HUES48 (cell line): ENCODE measurements at regions not wholly inside any gene's neighbourhood (a gene's known extent, or its start where the extent isn't known, plus 50 kb on each side); places are given as distances from the start of the nearest gene placed in this dataset.

Source experiments
- H3K27ac ChIP-seq: one replicate; pipeline ENCODE4 v1.7.0; 2013; ENCODE audit warnings: low read depth, low read length, inconsistent platforms
- H3K27me3 ChIP-seq: 2 replicates; pipeline ENCODE4 v1.6.1; 2013; ENCODE audit warnings: mild to moderate bottlenecking, low read length; ENCODE audit not compliant: control insufficient read depth, insufficient read depth
- H3K36me3 ChIP-seq: 2 replicates; pipeline ENCODE4 v1.6.1; 2013; ENCODE audit warnings: low read length; ENCODE audit not compliant: control insufficient read depth, insufficient read depth
- H3K4me1 ChIP-seq: 2 replicates; pipeline ENCODE4 v1.6.1; 2013; ENCODE audit warnings: mild to moderate bottlenecking, low read length; ENCODE audit not compliant: control insufficient read depth, insufficient read depth
- H3K4me3 ChIP-seq: 2 replicates; pipeline ENCODE4 v1.5.1; 2013; ENCODE audit warnings: mild to moderate bottlenecking, low read depth, low read length
- H3K9ac ChIP-seq: 2 replicates; pipeline ENCODE4 v1.6.1; 2013; ENCODE audit warnings: mild to moderate bottlenecking, low read depth, low read length, moderate library complexity
- H3K9me3 ChIP-seq: 2 replicates; pipeline ENCODE4 v1.6.1; 2013; ENCODE audit warnings: low read length; ENCODE audit not compliant: control insufficient read depth, insufficient read depth

DNA sequence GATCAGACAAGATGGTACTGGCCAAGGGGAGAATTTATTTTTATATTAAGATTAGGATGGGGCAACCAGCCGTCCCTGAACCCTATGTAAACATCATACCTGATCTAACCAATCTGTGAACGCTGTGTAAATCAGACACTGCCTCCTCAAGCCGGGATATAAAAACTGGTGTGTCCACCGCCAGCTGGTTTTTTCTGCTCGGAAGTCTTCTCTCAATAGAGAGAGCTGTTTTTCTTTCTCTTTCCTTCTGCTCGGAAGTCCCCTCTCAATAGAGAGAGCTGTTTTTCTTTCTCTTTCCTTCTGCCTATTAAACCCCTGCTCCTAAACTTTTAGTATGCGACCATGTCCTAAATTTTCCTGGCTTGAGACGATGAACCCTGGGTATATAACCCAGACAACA, 615.5 kb upstream of the NUDT12 start:
- Histone ChIP-seq H3K4me1 (no peaks in the 10 kb centered on the region; the same call in 1 of the 2 replicates), H3K27me3 (no peaks in the 10 kb centered on the region), H3K9ac (no peak overlapping the region), H3K9me3 (peaks cover 31% of the 10 kb centered on the region), H3K4me3 (no peak overlapping the region), H3K36me3 (no peaks in the 10 kb centered on the region), H3K27ac (no peak overlapping the region)

DNA sequence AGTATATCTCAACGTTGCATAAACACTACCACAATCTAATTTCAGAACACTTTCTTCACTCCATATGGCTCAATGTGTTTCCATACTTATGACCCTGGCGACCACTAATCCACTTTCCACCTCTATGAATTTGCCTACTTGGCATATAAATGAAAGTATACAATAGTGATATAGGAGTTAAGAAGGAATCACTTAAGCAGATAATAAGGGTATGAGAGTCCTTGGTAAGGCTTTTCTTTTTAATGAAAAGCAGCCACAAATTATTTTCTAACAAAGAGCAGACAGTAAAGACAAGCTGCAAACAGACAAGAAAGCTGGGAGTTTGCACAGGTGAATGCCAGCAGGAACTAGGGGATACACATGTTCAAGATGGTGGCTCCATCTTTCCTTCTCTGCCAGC, 615.1 kb upstream of the NUDT12 start:
- H3K9me3 ChIP-seq, result peaks cover 26% of the 10 kb centered on the region
- no peak overlapping the region for H3K9ac ChIP-seq
- H3K4me1 ChIP-seq, result no peaks in the 10 kb centered on the region; the same call in 1 of the 2 replicates
- H3K4me3 ChIP-seq, result no peak overlapping the region
- no peak overlapping the region for H3K27ac ChIP-seq
- no peaks in the 10 kb centered on the region for H3K36me3 ChIP-seq
- H3K27me3 ChIP-seq, result no peaks in the 10 kb centered on the region

DNA sequence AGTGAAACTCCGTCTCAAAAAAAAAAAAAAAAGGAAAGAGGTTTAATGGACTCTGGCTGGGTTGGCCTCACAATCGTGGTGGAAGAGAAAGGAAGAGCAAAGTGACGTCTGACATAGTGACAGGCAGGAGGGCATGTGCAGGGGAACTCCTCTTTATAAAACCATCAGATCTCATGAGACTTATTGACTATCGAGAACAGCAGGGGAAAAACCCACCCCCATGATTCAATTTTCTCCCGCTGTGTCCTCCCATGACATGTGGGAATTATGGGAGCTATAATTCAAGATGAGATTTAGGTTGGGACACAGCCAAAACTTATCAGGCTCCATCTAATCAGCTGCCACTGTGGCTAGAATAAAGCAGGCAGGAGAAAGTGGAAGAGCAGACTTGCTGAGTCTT, 610.4 kb upstream of the NUDT12 start:
- no peaks in the 10 kb centered on the region for H3K27me3 ChIP-seq
- H3K36me3 ChIP-seq, result no peaks in the 10 kb centered on the region

DNA sequence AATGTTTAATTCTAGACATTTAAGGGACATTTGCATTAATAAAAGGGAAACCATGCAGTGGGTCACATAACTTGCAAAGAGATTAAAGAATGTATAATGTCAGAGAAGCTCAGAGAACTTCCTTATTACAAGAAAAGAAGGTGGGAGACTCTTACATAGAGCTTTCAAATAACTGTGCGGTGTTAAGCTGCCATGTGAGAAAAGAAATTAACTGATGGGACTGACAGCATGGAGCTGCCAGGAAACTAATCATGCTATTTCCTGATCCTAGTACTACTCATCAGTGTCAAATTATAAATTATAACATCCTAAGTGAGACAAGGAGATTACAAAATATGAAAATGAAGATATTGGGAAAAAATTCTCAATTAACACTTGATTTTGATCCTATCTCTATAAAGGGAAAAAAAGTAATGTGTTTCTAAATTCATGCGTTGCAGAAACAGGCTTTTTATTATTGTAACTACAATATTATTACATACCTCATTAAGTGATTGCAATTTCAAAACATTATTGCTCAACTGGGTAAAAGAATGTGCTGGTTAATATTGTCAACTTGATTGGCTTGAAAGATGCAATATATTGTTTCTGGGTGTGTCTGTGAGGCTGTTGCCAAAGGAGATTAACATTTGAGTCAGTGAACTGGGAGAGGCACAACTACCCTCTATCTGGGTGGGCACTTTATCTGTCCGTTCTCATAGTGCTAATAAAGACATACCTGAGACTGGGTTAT, 609.5 kb upstream of the NUDT12 start:
- Histone ChIP-seq H3K9ac (no peak overlapping the region), H3K36me3 (no peaks in the 10 kb centered on the region), H3K4me3 (no peak overlapping the region), H3K27me3 (no peaks in the 10 kb centered on the region), H3K9me3 (no peaks in the 10 kb centered on the region), H3K27ac (no peak overlapping the region), H3K4me1 (no peaks in the 10 kb centered on the region; the same call in 1 of the 2 replicates)

More for the DNA sequence above, 610.4 kb upstream of the NUDT12 start:
- Histone ChIP-seq H3K9me3 (no peaks in the 10 kb centered on the region), H3K4me1 (no peaks in the 10 kb centered on the region; the same call in 1 of the 2 replicates), H3K9ac (no peak overlapping the region), H3K4me3 (no peak overlapping the region), H3K27ac (no peak overlapping the region)

DNA sequence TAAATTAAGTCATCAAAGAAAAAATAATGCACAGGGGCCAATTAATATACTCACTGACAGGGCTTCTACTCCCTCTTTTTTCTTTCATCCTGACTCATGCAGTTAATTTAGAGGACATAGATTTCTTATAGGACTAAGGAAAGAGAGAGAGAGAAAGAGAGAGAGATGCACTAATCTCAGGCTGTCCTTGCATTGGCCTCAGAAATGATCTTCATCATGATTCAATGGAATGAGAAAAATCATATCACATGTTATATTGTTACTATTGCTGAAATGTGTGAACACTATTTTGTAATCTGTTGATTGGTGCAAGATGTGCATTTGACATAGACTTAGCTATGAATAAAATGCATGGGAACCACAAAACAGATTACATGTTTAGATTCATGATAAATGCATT, 608.3 kb upstream of the NUDT12 start:
- Histone ChIP-seq H3K9me3 (no peaks in the 10 kb centered on the region), H3K27me3 (no peaks in the 10 kb centered on the region), H3K4me1 (no peaks in the 10 kb centered on the region), H3K27ac (no peak overlapping the region), H3K4me3 (no peak overlapping the region), H3K36me3 (no peaks in the 10 kb centered on the region), H3K9ac (no peak overlapping the region)

DNA sequence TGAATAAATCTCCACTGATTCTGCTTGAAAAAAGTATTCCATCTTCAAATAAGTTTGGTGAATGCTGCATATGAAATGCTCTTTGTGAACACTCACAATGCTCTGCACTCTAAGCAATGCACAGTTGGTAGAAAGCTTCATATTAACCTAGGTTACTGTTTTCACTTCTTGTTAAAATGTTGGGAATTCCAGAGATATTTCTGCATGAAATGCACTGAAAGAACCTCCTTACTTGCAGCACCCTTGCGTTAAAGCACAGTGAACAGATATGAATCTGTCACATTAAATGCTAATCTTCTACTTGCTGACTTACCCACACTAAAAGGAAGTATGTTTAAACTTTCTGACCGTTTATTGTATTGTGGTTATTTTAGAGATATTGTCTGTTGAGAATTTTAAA, 584.1 kb upstream of the NUDT12 start:
- no peaks in the 10 kb centered on the region for H3K4me1 ChIP-seq
- H3K9ac ChIP-seq, result no peak overlapping the region
- H3K36me3 ChIP-seq, result no peaks in the 10 kb centered on the region
- no peak overlapping the region for H3K27ac ChIP-seq
- H3K9me3 ChIP-seq, result no peaks in the 10 kb centered on the region
- no peaks in the 10 kb centered on the region for H3K27me3 ChIP-seq
- H3K4me3 ChIP-seq, result no peak overlapping the region

DNA sequence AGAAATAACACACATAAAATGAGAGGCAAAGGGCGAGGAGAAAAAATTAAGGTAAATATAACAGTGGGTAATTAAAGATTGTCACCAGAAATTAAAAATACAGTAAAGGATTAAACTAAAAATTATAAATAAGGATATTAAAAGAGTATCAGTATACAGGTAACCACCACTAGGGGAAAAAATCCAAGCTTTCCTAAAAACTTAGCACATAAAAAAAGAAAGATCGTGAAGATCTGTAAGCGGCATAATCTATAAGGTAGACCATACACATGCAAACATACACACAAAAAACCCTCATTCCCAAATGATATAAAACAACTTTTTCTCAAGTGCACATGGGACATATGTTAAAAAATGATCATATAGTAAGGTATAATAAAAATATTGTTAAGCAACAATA, 577.3 kb upstream of the NUDT12 start:
- Histone ChIP-seq H3K27me3 (no peaks in the 10 kb centered on the region), H3K27ac (no peak overlapping the region), H3K4me1 (peaks cover 3% of the 10 kb centered on the region), H3K9ac (no peak overlapping the region), H3K36me3 (no peaks in the 10 kb centered on the region), H3K9me3 (no peaks in the 10 kb centered on the region), H3K4me3 (no peak overlapping the region)

DNA sequence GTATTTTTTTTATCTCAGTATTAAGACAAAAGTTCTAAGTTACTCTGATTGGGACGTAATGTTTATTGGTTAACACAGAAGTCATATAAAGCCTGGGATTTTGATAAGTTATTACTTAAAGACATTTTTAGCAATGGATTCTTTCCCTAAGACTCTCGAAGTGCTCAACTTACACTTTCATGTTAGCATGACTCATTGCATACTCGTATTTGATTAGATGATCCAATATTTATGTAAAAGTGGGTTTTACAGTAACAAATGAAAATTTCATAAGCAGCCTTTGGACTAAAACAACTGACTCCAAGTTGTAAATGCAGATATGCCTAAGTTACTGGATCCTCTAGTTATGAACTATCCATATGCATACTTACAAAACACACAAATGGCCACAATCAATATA, 567.7 kb upstream of the NUDT12 start:
- Histone ChIP-seq H3K36me3 (no peaks in the 10 kb centered on the region), H3K27me3 (no peaks in the 10 kb centered on the region), H3K4me3 (no peak overlapping the region), H3K4me1 (no peaks in the 10 kb centered on the region), H3K9me3 (peaks cover 17% of the 10 kb centered on the region), H3K9ac (no peak overlapping the region), H3K27ac (no peak overlapping the region)

DNA sequence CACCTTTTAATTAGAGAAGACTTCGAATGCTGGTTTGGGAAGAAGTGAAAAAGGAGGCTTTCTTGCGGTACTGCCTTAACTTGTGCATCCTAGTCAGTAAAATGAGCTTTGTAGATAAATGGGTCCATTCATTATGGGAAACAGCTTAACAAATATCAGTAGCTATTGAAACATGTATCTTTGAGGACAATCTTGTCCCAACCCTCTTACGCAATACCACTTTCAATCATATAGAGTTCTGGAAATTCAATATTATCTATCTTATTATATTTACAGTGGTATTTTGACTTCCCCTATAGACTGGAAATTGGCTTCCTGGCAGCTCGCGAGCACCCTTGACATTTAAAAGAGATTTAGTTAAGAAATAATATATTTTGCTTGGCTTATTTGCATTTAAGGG, 565.8 kb upstream of the NUDT12 start:
- Histone ChIP-seq H3K4me1 (no peaks in the 10 kb centered on the region), H3K27ac (no peak overlapping the region), H3K9me3 (0 out of 2 replicates have a peak, but pooled peaks cover 7% of the 10 kb centered on the region), H3K27me3 (no peaks in the 10 kb centered on the region), H3K36me3 (no peaks in the 10 kb centered on the region), H3K4me3 (no peak overlapping the region), H3K9ac (no peak overlapping the region)

DNA sequence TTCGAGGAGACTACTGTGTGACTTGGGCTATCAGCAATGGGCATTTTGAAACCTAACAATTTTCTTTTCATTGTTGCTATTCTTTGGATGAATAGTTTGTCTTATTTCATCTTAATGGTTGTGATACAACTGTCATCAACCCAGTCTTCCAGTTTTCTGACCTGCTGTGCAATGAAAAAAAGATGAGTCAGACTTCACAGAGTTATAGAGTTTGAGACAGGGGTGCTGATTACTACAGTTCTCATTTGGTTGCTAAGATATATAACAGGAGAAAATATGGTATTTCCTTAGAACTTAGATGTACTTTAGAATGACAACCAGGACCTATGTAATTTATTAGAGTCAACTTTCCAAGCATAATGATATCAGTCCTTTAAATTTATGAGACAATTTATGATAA, 564.4 kb upstream of the NUDT12 start:
- Histone ChIP-seq H3K27ac (no peak overlapping the region), H3K9ac (no peak overlapping the region), H3K4me3 (no peak overlapping the region), H3K36me3 (no peaks in the 10 kb centered on the region), H3K9me3 (no peaks in the 10 kb centered on the region), H3K4me1 (no peaks in the 10 kb centered on the region), H3K27me3 (no peaks in the 10 kb centered on the region)

DNA sequence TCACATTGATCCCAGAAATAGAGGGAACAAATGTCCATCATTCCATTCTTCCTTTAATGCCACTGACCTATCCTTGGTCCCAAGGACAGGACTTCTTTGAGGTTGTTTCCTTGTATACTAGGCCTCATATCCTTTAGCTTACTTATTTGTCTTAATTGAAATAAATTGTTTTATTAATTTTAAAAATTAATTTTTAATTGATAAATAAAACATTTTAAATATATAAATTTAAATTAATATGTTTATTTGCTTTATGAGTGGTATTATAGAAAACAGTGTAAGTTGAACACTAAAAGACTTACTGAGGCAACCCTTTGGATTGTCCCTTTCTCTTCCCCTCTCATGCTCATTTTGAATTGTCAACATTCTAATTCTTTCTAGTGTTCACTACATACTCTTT, 556.9 kb upstream of the NUDT12 start:
- Histone ChIP-seq H3K27ac (no peak overlapping the region), H3K4me1 (no peaks in the 10 kb centered on the region), H3K27me3 (no peaks in the 10 kb centered on the region), H3K4me3 (no peak overlapping the region), H3K36me3 (no peaks in the 10 kb centered on the region), H3K9me3 (no peaks in the 10 kb centered on the region), H3K9ac (no peak overlapping the region)
